ENCODE measurements at regions not wholly inside any gene's neighbourhood (a gene's known extent, or its start where the extent isn't known, plus 50 kb on each side); places are given as distances from the start of the nearest gene placed in this dataset.
"Not testable (repeated sequence)": the region's sequence is repeated elsewhere in the genome, so short reads cannot be mapped to it uniquely, and the experiment has no call there.

DNA sequence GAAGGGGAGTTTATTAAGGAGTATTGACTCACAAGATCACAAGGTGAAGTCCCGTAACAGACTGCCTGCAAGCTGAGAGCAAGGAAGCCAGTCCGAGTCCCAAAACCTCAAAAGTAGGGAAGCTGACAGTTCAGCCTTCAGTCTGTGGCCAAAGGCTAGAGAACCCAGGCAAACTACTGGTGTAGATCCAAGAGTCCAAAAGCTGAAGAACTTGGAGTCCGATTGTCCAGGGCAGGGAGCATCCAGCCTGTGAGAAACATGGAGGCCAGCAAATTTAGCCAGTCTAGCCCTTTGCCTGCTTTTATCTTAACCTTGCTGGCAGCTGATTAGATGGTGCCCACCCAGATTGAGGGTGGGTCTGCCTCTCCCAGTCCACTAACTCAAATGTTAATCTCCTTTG is 621.9 kb upstream of the ITGA1 start:
- TF ChIP-seq EZH2 (IDR thresholded peaks at IDR 0.05; ENCODE audit: low read length, missing control alignments); CTCF (conservative IDR thresholded peaks at IDR 0.05 in 1 of 2, IDR thresholded peaks at IDR 0.05 in 1 of 2; ENCODE audit: low read depth in 1 of 2, low read length in 2 of 2): not testable (repeated sequence)
